Heart left ventricle (tissue), 16 donors: ENCODE measurements at regions not wholly inside any gene's neighbourhood (a gene's known extent, or its start where the extent isn't known, plus 50 kb on each side); places are given as distances from the start of the nearest gene placed in this dataset.

Experiments used
- ATAC-seq, 4 donors: fragments of 200-7000 bp; cut with Tn5 transposase; one replicate each; pipeline ENCODE4 v1.9.1; 2020 to 2022; ENCODE audit warnings: moderate library complexity in 4 of 4, mild to moderate bottlenecking in 3 of 4, moderate number of reproducible peaks in 1 of 4
- DNase-seq, 5 donors: peaks; one replicate each; pipeline ENCODE4 v3.0.0-alpha.2; 2020
- H3K27ac ChIP-seq, 12 donors: fragments of 200-600 bp; sonication (generic) in 4 of 12; one replicate each; pipeline versions ENCODE4 v1.5.0 to v1.8.0; 2016 to 2022; ENCODE audit warnings: mild to moderate bottlenecking in 2 of 12
- H3K27me3 ChIP-seq, 9 donors: fragments of 200-600 bp; sonication (generic) in 2 of 9; one replicate each; pipeline versions ENCODE4 v1.5.1 to v1.8.0; 2016 to 2022; ENCODE audit warnings: mild to moderate bottlenecking in 3 of 9
- H3K36me3 ChIP-seq, 9 donors: fragments of 200-600 bp; sonication (generic) in 2 of 9; one replicate each; pipeline versions ENCODE4 v1.5.0 to v1.8.0; 2018 to 2022; ENCODE audit warnings: mild to moderate bottlenecking in 2 of 9
- H3K4me1 ChIP-seq, 12 donors: fragments of 200-600 bp; sonication (generic) in 4 of 12; one replicate each; pipeline versions ENCODE4 v1.5.0 to v1.8.0; 2016 to 2022; ENCODE audit warnings: mild to moderate bottlenecking in 3 of 12
- H3K4me3 ChIP-seq, 12 donors: fragments of 200-600 bp; sonication (generic) in 4 of 12; one replicate each; pipeline versions ENCODE4 v1.5.0 to v1.8.0; 2017 to 2022; ENCODE audit warnings: mild to moderate bottlenecking in 9 of 12, moderate library complexity in 4 of 12
- H3K9me3 ChIP-seq, 12 donors: fragments of 200-600 bp; sonication (generic) in 4 of 12; one replicate each; pipeline versions ENCODE4 v1.5.0 to v1.8.0; 2016 to 2022; ENCODE audit warnings: mild to moderate bottlenecking in 1 of 12
- POLR2A ChIP-seq, 2 donors: fragments of 450-650 bp; IDR thresholded peaks; one replicate each; pipeline ENCODE4 v1.6.1; 2017; ENCODE audit warnings: antibody characterized with exemption in 2 of 2, mild to moderate bottlenecking in 2 of 2, moderate library complexity in 2 of 2
- WGBS, 4 donors: extraction: QIAGEN DNeasy Blood & Tissue Kit in 2 of 4; methylation state at CpG; one replicate each; pipeline versions ENCODE4 v1.1.5 to v1.1.7; 2013 to 2018; 5-methylcytosine and 5-hydroxymethylcytosine counted together
- intact Hi-C, 10 donors: fragments of 100-400 bp; cut with DNase I; formaldehyde crosslinking; loops; one replicate each; pipeline versions ENCODE4 v1.11.1 to v1.14.2; 2022
- TF ChIP-seq, protein P1 (sequence below), 12 donors: fragments of 200-600 bp; sonication (generic) in 4 of 12; IDR thresholded peaks; one replicate each; pipeline versions ENCODE4 v1.5.0 to v1.8.0; 2018 to 2022; ENCODE audit warnings: antibody characterized with exemption in 12 of 12, mild to moderate bottlenecking in 5 of 12
- donor health status: ischemic (EF 13 %, LVEDD 7.1; RV severe dilation, severe dysfunction).
- donor health status: healthy with polysubstance abuse.
- donor health status: DM: no; HTN: yes; CAD: no.
- donor health status: DM: no; HTN: no; CAD: no.
- donor health status: ischemic (EF 25% LVEDD 6.9; RV normal size, moderate dysfunction).
- donor health status: ischemic (EF 25% LVEDD 5.7; RV mildly dilated, moderate dysfunction).
- donor health status: healthy.
- donor health status: DM: yes; HTN: yes; CAD: no.
- donor health status: ischemic (EF 35%, LVEDD 5.7; RV mildly dilated, moderate dysfunction).
- donor health status: nonischemic (EF 11% LVEDD 7.7; RV severe dilation, severe dysfunction).
- donor health status: DM: yes; HTN: yes; CAD: no.
- donor health status: PGD.
- donor health status: ischemic (EF 29% LVEDD 5.4; RV normal size, mild dysfunction).
- donor health status: nonischemic (EF 23%, LVEDD 6.1; RV moderate dilation, normal function).

DNA sequence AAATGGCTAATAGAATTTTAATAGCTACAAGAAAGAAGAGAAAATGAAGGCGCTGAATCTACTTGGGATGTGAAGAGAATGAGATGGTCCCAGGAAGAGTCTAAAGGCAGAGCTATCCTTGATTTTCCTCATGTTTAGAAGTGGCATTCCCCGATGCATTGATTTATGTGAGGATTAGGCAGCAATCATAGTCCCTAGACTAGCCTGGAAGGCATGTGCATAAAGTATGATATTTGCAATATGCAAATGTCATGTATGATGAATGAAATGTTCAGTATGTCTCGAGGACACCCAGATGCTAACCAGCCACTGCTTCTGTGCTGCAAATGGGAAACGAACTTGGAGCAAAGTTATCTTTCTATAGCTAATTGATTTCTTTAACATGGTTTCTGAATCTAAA lies 641.5 kb upstream of the PLXNA2 start:
- ATAC-seq (no peak), DNase-seq (no peak)
- Histone ChIP-seq H3K4me3 (no peak overlapping the region), H3K27me3 (no peaks in the 10 kb centered on the region), H3K36me3 (no peaks in the 10 kb centered on the region), H3K4me1 (peaks cover 0 to 2% (median 0%) of the 10 kb centered on the region in 12 donors), H3K9me3 (no peaks in the 10 kb centered on the region), H3K27ac (no peak overlapping the region)
- WGBS, 4 donors = 89 to 90% (median 89%) methylated on average over 4 of the region's 4 CpGs
- TF ChIP-seq POLR2A (IDR thresholded peaks at IDR 0.05) = no peak
- TF ChIP-seq, protein P1, sequence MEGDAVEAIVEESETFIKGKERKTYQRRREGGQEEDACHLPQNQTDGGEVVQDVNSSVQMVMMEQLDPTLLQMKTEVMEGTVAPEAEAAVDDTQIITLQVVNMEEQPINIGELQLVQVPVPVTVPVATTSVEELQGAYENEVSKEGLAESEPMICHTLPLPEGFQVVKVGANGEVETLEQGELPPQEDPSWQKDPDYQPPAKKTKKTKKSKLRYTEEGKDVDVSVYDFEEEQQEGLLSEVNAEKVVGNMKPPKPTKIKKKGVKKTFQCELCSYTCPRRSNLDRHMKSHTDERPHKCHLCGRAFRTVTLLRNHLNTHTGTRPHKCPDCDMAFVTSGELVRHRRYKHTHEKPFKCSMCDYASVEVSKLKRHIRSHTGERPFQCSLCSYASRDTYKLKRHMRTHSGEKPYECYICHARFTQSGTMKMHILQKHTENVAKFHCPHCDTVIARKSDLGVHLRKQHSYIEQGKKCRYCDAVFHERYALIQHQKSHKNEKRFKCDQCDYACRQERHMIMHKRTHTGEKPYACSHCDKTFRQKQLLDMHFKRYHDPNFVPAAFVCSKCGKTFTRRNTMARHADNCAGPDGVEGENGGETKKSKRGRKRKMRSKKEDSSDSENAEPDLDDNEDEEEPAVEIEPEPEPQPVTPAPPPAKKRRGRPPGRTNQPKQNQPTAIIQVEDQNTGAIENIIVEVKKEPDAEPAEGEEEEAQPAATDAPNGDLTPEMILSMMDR (IDR thresholded peaks at IDR 0.05) = no peak
- intact Hi-C loops = no loop called here

GRCh38 chr1:208888376-208888775 lies 644.2 kb upstream of the PLXNA2 start:
- no peak for DNase-seq
- TF ChIP-seq, protein P1 (IDR thresholded peaks at IDR 0.05) = no peak
- no peak for TF ChIP-seq POLR2A (IDR thresholded peaks at IDR 0.05)
- H3K4me1 ChIP-seq = no peaks in the 10 kb centered on the region
- intact Hi-C loops = no loop called here
- H3K36me3 ChIP-seq = no peaks in the 10 kb centered on the region
- no peaks in the 10 kb centered on the region for H3K27me3 ChIP-seq
- WGBS, 4 donors = 93 to 99% (median 97%) methylated on average over 2 of the region's 2 CpGs
- ATAC-seq = no peak
- no peak overlapping the region for H3K4me3 ChIP-seq
- H3K27ac ChIP-seq = no peak overlapping the region
- H3K9me3 ChIP-seq = no peaks in the 10 kb centered on the region

DNA sequence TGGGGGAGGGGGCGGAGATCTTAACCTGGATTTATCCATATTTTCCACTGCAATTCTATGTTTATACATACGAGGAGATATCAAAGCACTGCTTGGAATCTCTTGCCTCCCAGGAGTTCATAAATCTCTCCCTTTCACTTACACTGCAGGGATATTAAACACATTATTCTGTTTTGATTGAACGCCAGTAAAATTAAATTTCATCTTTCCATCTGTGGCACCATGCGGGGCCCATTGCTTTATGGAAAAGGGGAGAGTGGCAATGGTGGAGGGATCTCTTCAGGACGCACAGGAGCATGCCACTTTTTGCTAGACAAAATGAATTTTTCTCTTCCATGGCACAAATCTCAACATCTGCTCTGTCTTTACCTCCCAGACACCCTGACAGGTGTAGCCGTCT lies 648.0 kb upstream of the PLXNA2 start:
- H3K9me3 ChIP-seq = peaks cover 0 to 8% (median 0%) of the 10 kb centered on the region in 12 donors
- no peak for ATAC-seq

GRCh38 chr1:208893251-208893650 lies 649.1 kb upstream of the PLXNA2 start:
- TF ChIP-seq POLR2A (IDR thresholded peaks at IDR 0.05) = no peak
- Histone ChIP-seq H3K9me3 (peaks cover 0 to 10% (median 0%) of the 10 kb centered on the region in 12 donors), H3K36me3 (no peaks in the 10 kb centered on the region), H3K27ac (no peak overlapping the region), H3K4me1 (no peaks in the 10 kb centered on the region), H3K27me3 (no peaks in the 10 kb centered on the region), H3K4me3 (no peak overlapping the region)
- no peak for ATAC-seq
- DNase-seq = no peak
- intact Hi-C loops = loop anchor here in 1 of 10 donors (5.0 kb wide), 1 partner anchor 51 kb away; no protein-coding TSS in a partner anchor
- 72 to 77% (median 74%) methylated on average over 3 of the region's 3 CpGs for WGBS, 4 donors

More for the DNA sequence above, 648.0 kb upstream of the PLXNA2 start:
- Histone ChIP-seq H3K27ac (no peak overlapping the region), H3K27me3 (no peaks in the 10 kb centered on the region), H3K36me3 (no peaks in the 10 kb centered on the region), H3K4me1 (no peaks in the 10 kb centered on the region), H3K4me3 (no peak overlapping the region)
- DNase-seq = no peak
- WGBS, 4 donors = 84 to 92% (median 90%) methylated on average over 6 of the region's 6 CpGs
- intact Hi-C loops = loop anchor here in 1 of 10 donors (5.0 kb wide), 1 partner anchor 50 kb away; no protein-coding TSS in a partner anchor
- TF ChIP-seq POLR2A (IDR thresholded peaks at IDR 0.05) = no peak
- TF ChIP-seq, protein P1 (IDR thresholded peaks at IDR 0.05) = no peak

DNA sequence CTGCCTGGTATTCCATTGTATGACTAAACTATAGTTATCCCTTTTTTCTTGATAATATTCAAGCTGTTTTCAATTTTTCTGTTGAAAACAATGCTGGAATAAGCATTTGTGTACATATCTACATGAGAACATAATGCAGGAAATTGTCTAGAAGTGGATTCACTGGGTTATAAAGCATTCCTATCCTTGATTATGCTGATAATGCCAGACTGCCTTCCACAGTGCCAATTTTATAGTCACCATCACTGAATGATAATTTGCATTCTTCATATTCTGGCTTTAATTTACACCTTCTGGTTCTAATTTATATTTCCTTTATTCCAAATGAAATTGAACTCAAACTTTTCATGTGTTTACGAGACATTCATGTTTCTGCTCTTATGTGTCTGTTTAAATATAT lies 651.0 kb upstream of the PLXNA2 start:
- no peak for TF ChIP-seq POLR2A (IDR thresholded peaks at IDR 0.05)
- TF ChIP-seq, protein P1 (IDR thresholded peaks at IDR 0.05) = no peak
- Histone ChIP-seq H3K36me3 (no peaks in the 10 kb centered on the region), H3K27ac (no peak overlapping the region), H3K27me3 (no peaks in the 10 kb centered on the region), H3K4me3 (no peak overlapping the region), H3K4me1 (no peaks in the 10 kb centered on the region), H3K9me3 (peaks cover 0 to 10% (median 0%) of the 10 kb centered on the region in 12 donors)
- WGBS, 4 donors = 93 to 99% (median 96%) methylated on average over 1 of the region's 1 CpG
- no peak for ATAC-seq
- no peak for DNase-seq
- intact Hi-C loops = no loop called here
